AG09309 (cell line): ENCODE measurements at regions not wholly inside any gene's neighbourhood (a gene's known extent, or its start where the extent isn't known, plus 50 kb on each side); places are given as distances from the start of the nearest gene placed in this dataset.

Experiments
- DNase-seq: peaks from one replicate; pipeline ENCODE4 v3.0.0-alpha.2; 2010; ENCODE audit warnings: low read depth
- H3K4me3 ChIP-seq: 2 replicates; pipeline ENCODE4 v1.5.1; 2011; ENCODE audit warnings: mild to moderate bottlenecking, low read depth, low read length, moderate library complexity; ENCODE audit not compliant: control insufficient read depth
- CTCF ChIP-seq: IDR thresholded peaks from 2 replicates; pipeline ENCODE4 v1.5.1; 2011; ENCODE audit warnings: mild to moderate bottlenecking, low read depth, low read length, inconsistent platforms; ENCODE audit not compliant: insufficient read depth, control insufficient read depth; ENCODE audit errors: missing control alignments

GRCh38 chr4:123478859-123479345 lies 82.3 kb downstream of the SPRY1 start:
- TF ChIP-seq CTCF, result no peak
- peak; percentile 61 for DNase-seq
- H3K4me3 ChIP-seq, result no peak overlapping the region

GRCh38 chr4:123479944-123480343 lies 83.3 kb downstream of the SPRY1 start:
- no peak for DNase-seq
- H3K4me3 ChIP-seq, result no peak overlapping the region
- TF ChIP-seq CTCF, result no peak

GRCh38 chr4:123480706-123481418 lies 84.3 kb downstream of the SPRY1 start:
- peak; percentile 37 for DNase-seq
- no peak for TF ChIP-seq CTCF
- no peak overlapping the region for H3K4me3 ChIP-seq

GRCh38 chr4:123481717-123482116 lies 85.1 kb downstream of the SPRY1 start:
- no peak for TF ChIP-seq CTCF
- no peak for DNase-seq
- no peak overlapping the region for H3K4me3 ChIP-seq

- no peak for TF ChIP-seq CTCF
- H3K4me3 ChIP-seq, result no peak overlapping the region
- no peak for DNase-seq
Observed at GRCh38 chr4:123484291-123484926, 87.8 kb downstream of the SPRY1 start.

GRCh38 chr4:123485601-123486000 lies 89.0 kb downstream of the SPRY1 start:
- no peak for TF ChIP-seq CTCF
- no peak overlapping the region for H3K4me3 ChIP-seq
- DNase-seq, result no peak

- no peak for TF ChIP-seq CTCF
- no peak overlapping the region for H3K4me3 ChIP-seq
- DNase-seq, result no peak
Observed at GRCh38 chr4:123488916-123489315, 92.3 kb downstream of the SPRY1 start.
